NCI-H2171 treated with DMSO at 0.1 percent for 48 hours (cell line): ENCODE measurements at regions not wholly inside any gene's neighbourhood (a gene's known extent, or its start where the extent isn't known, plus 50 kb on each side); places are given as distances from the start of the nearest gene placed in this dataset.
"Not testable (repeated sequence)": the region's sequence is repeated elsewhere in the genome, so short reads cannot be mapped to it uniquely, and the experiment has no call there.

Experiments
- DNase-seq: peaks from one replicate; lab custom pipeline; 2025; lab: John Stamatoyannopoulos, UW

GRCh38 chr7:123323689-123324088 lies 123.9 kb upstream of the SLC13A1 start:
- DNase-seq: no peak

- not testable (repeated sequence) for DNase-seq
These were observed 121.8 kb upstream of the SLC13A1 start for GRCh38 chr7:123321578-123321977.

- DNase-seq: no peak
These were observed 120.1 kb upstream of the SLC13A1 start for GRCh38 chr7:123319911-123320310.

GRCh38 chr7:123314886-123315285 lies 115.1 kb upstream of the SLC13A1 start:
- DNase-seq: no peak

GRCh38 chr7:123308254-123308951 lies 108.6 kb upstream of the SLC13A1 start:
- DNase-seq: no peak

GRCh38 chr7:123305840-123306375 lies 106.1 kb upstream of the SLC13A1 start:
- DNase-seq: no peak

GRCh38 chr7:123303926-123304325 lies 104.2 kb upstream of the SLC13A1 start:
- DNase-seq: no peak

- no peak for DNase-seq
These were observed 97.2 kb upstream of the SLC13A1 start for GRCh38 chr7:123296965-123297364.

- DNase-seq: no peak
These were observed 93.9 kb upstream of the SLC13A1 start for GRCh38 chr7:123293710-123294109.

- DNase-seq: no peak
These were observed 92.5 kb upstream of the SLC13A1 start for GRCh38 chr7:123292227-123292626.

- no peak for DNase-seq
These were observed 89.4 kb upstream of the SLC13A1 start for GRCh38 chr7:123289200-123289599.

GRCh38 chr7:123285076-123285700 lies 85.4 kb upstream of the SLC13A1 start:
- DNase-seq: no peak

- no peak for DNase-seq
These were observed 83.6 kb upstream of the SLC13A1 start for GRCh38 chr7:123283373-123283772.

- no peak for DNase-seq
These were observed 82.4 kb upstream of the SLC13A1 start for GRCh38 chr7:123282181-123282580.

- no peak for DNase-seq
These were observed 80.2 kb upstream of the SLC13A1 start for GRCh38 chr7:123279949-123280348.

GRCh38 chr7:123275036-123275753 lies 75.4 kb upstream of the SLC13A1 start:
- no peak for DNase-seq

- DNase-seq: no peak
These were observed 73.4 kb upstream of the SLC13A1 start for GRCh38 chr7:123273185-123273584.

GRCh38 chr7:123271856-123272255 lies 72.1 kb upstream of the SLC13A1 start:
- DNase-seq: no peak

GRCh38 chr7:123271231-123271630 lies 71.5 kb upstream of the SLC13A1 start:
- no peak for DNase-seq

GRCh38 chr7:123270570-123270969 lies 70.8 kb upstream of the SLC13A1 start:
- DNase-seq: no peak

GRCh38 chr7:123265853-123266252 lies 66.1 kb upstream of the SLC13A1 start:
- DNase-seq: no peak

GRCh38 chr7:123264820-123265219 lies 65.1 kb upstream of the SLC13A1 start:
- not testable (repeated sequence) for DNase-seq

GRCh38 chr7:123260428-123260960 lies 60.7 kb upstream of the SLC13A1 start:
- no peak for DNase-seq
